NCI-H2107 treated with DMSO at 0.1 percent for 48 hours (cell line): ENCODE measurements at regions not wholly inside any gene's neighbourhood (a gene's known extent, or its start where the extent isn't known, plus 50 kb on each side); places are given as distances from the start of the nearest gene placed in this dataset.

Experiments used
- DNase-seq: peaks from one replicate; lab custom pipeline; 2025; ENCODE audit not compliant: unreplicated experiment; lab: John Stamatoyannopoulos, UW

GRCh38 chr12:100675432-100675831 is 101.9 kb downstream of the GAS2L3 start:
- no peak for DNase-seq

GRCh38 chr12:100681074-100681473 is 107.6 kb downstream of the GAS2L3 start:
- no peak for DNase-seq

GRCh38 chr12:100682178-100682577 is 108.7 kb downstream of the GAS2L3 start:
- no peak for DNase-seq

GRCh38 chr12:100687686-100688085 is 106.9 kb upstream of the ANO4 start:
- no peak for DNase-seq

GRCh38 chr12:100688451-100688864 is 106.1 kb upstream of the ANO4 start:
- peak; percentile 10 for DNase-seq

GRCh38 chr12:100692502-100692901 is 102.1 kb upstream of the ANO4 start:
- no peak for DNase-seq

- DNase-seq: no peak
These were observed 96.1 kb upstream of the ANO4 start for GRCh38 chr12:100698518-100698917.

- DNase-seq: no peak
These were observed 95.4 kb upstream of the ANO4 start for GRCh38 chr12:100699209-100699608.

GRCh38 chr12:100703337-100703736 is 91.2 kb upstream of the ANO4 start:
- DNase-seq: no peak

- DNase-seq: no peak
These were observed 90.7 kb upstream of the ANO4 start for GRCh38 chr12:100703868-100704267.

- DNase-seq: peak; percentile 6
These were observed 88.5 kb upstream of the ANO4 start for GRCh38 chr12:100706033-100706432.

GRCh38 chr12:100708591-100708990 is 86.0 kb upstream of the ANO4 start:
- DNase-seq: no peak

GRCh38 chr12:100715976-100716944 is 78.3 kb upstream of the ANO4 start:
- no peak for DNase-seq

- no peak for DNase-seq
These were observed 77.4 kb upstream of the ANO4 start for GRCh38 chr12:100716945-100717732.

- no peak for DNase-seq
These were observed 76.9 kb upstream of the ANO4 start for GRCh38 chr12:100717733-100718067.

GRCh38 chr12:100718187-100718586 is 76.4 kb upstream of the ANO4 start:
- no peak for DNase-seq

GRCh38 chr12:100720016-100720654 is 74.4 kb upstream of the ANO4 start:
- no peak for DNase-seq

- no peak for DNase-seq
These were observed 73.4 kb upstream of the ANO4 start for GRCh38 chr12:100721169-100721568.

GRCh38 chr12:100724071-100724470 is 70.5 kb upstream of the ANO4 start:
- peak; percentile 45 for DNase-seq

GRCh38 chr12:100733817-100734593 is 60.6 kb upstream of the ANO4 start:
- peak; percentile 31 for DNase-seq

GRCh38 chr12:100737168-100737567 is 57.4 kb upstream of the ANO4 start:
- no peak for DNase-seq
